Astrocyte (in vitro differentiated cells and primary cell): ENCODE measurements at regions not wholly inside any gene's neighbourhood (a gene's known extent, or its start where the extent isn't known, plus 50 kb on each side); places are given as distances from the start of the nearest gene placed in this dataset.
"Not testable (repeated sequence)": the region's sequence is repeated elsewhere in the genome, so short reads cannot be mapped to it uniquely, and the experiment has no call there.

Experiments
- DNase-seq: peaks from one replicate; pipeline ENCODE4 v3.0.0-alpha.2; 2010; ENCODE audit warnings: low read depth
- FAIRE-seq: peaks from 2 replicates; lab custom pipeline; 2011; peaks lifted over from hg19 to GRCh38; lab: Jason Lieb, UNC
- H2AFZ ChIP-seq: 2 replicates; pipeline ENCODE4 v1.6.0; 2012; ENCODE audit warnings: low read depth, low read length, inconsistent platforms
- H3K27ac ChIP-seq: 2 replicates; pipeline ENCODE4 v1.5.1; 2011; ENCODE audit warnings: low read depth, low read length, inconsistent platforms
- H3K27me3 ChIP-seq: 2 replicates; pipeline ENCODE4 v1.6.0; 2011; ENCODE audit warnings: low read length, inconsistent platforms; ENCODE audit not compliant: insufficient read depth
- H3K36me3 ChIP-seq: 2 replicates; pipeline ENCODE4 v1.5.1; 2011; ENCODE audit warnings: low read length, inconsistent platforms; ENCODE audit not compliant: insufficient read depth
- H3K4me1 ChIP-seq: 2 replicates; pipeline ENCODE4 v1.5.1; 2011; ENCODE audit warnings: low read length, inconsistent platforms; ENCODE audit not compliant: insufficient read depth
- H3K4me2 ChIP-seq: 2 replicates; pipeline ENCODE4 v1.6.0; 2012; ENCODE audit warnings: low read length, inconsistent platforms
- H3K4me3 ChIP-seq: 2 replicates; pipeline ENCODE4 v1.5.1; 2011; ENCODE audit warnings: low read depth, mild to moderate bottlenecking, low read length, inconsistent platforms; ENCODE audit not compliant: insufficient read depth
- H3K79me2 ChIP-seq: 2 replicates; pipeline ENCODE4 v1.6.0; 2012; ENCODE audit warnings: mild to moderate bottlenecking, low read length, inconsistent platforms; ENCODE audit not compliant: insufficient read depth
- H3K9ac ChIP-seq: 2 replicates; pipeline ENCODE4 v1.6.0; 2012; ENCODE audit warnings: mild to moderate bottlenecking, low read length, inconsistent platforms
- H3K9me3 ChIP-seq: 2 replicates; pipeline ENCODE4 v1.5.1; 2012; ENCODE audit warnings: low read depth, mild to moderate bottlenecking, low read length, inconsistent platforms; ENCODE audit not compliant: insufficient read depth
- H4K20me1 ChIP-seq: 2 replicates; pipeline ENCODE4 v1.6.0; 2012; ENCODE audit warnings: low read length, inconsistent platforms; ENCODE audit not compliant: insufficient read depth
- H3K27ac Mint-ChIP-seq: one replicate; pipeline ENCODE4 v1.8.0; 2021; ENCODE audit warnings: mild to moderate bottlenecking, mixed read lengths; ENCODE audit not compliant: unreplicated experiment
- H3K27me3 Mint-ChIP-seq: one replicate; pipeline ENCODE4 v1.8.0; 2021; ENCODE audit warnings: low read depth, mixed read lengths; ENCODE audit not compliant: unreplicated experiment
- H3K36me3 Mint-ChIP-seq: one replicate; pipeline ENCODE4 v1.8.0; 2021; ENCODE audit warnings: low read depth, mixed read lengths; ENCODE audit not compliant: unreplicated experiment
- H3K4me1 Mint-ChIP-seq: one replicate; pipeline ENCODE4 v1.8.0; 2021; ENCODE audit warnings: low read depth, mixed read lengths; ENCODE audit not compliant: unreplicated experiment
- H3K4me3 Mint-ChIP-seq: one replicate; pipeline ENCODE4 v1.8.0; 2021; ENCODE audit warnings: mild to moderate bottlenecking, moderate library complexity, mixed read lengths; ENCODE audit not compliant: unreplicated experiment
- H3K9me3 Mint-ChIP-seq: one replicate; pipeline ENCODE4 v1.8.0; 2021; ENCODE audit warnings: mild to moderate bottlenecking, mixed read lengths; ENCODE audit not compliant: unreplicated experiment
- CTCF ChIP-seq: IDR thresholded peaks from 2 replicates; pipeline ENCODE4 v1.5.1; 2011; ENCODE audit warnings: low read depth, mild to moderate bottlenecking, inconsistent platforms, low read length, moderate library complexity; ENCODE audit not compliant: insufficient read depth
- EZH2 ChIP-seq: IDR thresholded peaks from 2 replicates; pipeline ENCODE4 v1.6.1; 2012; ENCODE audit warnings: mild to moderate bottlenecking, low read length, inconsistent platforms; ENCODE audit not compliant: insufficient read depth

GRCh38 chr3:80334534-80334933 lies 566.7 kb upstream of the ROBO1 start:
- no peak for DNase-seq
- FAIRE-seq = no peak

GRCh38 chr3:80331494-80332170 lies 563.8 kb upstream of the ROBO1 start:
- Histone ChIP-seq H3K4me3 (no peak overlapping the region), H4K20me1 (no peaks in the 10 kb centered on the region), H3K9me3 (no peaks in the 10 kb centered on the region), H3K27me3 (no peaks in the 10 kb centered on the region), H3K36me3 (no peaks in the 10 kb centered on the region), H3K79me2 (no peaks in the 10 kb centered on the region), H3K27ac (no peak overlapping the region), H3K4me2 (no peak overlapping the region), H2AFZ (no peak overlapping the region), H3K9ac (no peak overlapping the region), H3K4me1 (no peaks in the 10 kb centered on the region)
- H3K27ac Mint-ChIP-seq = no peak overlapping the region
- no peak for TF ChIP-seq EZH2
- TF ChIP-seq CTCF = no peak
- H3K4me1 Mint-ChIP-seq = no peaks in the 10 kb centered on the region
- H3K9me3 Mint-ChIP-seq = no peaks in the 10 kb centered on the region
- H3K27me3 Mint-ChIP-seq = no peaks in the 10 kb centered on the region
- H3K4me3 Mint-ChIP-seq = no peak overlapping the region
- FAIRE-seq = no peak
- no peak for DNase-seq
- H3K36me3 Mint-ChIP-seq = no peaks in the 10 kb centered on the region

More at GRCh38 chr3:80334534-80334933, 566.7 kb upstream of the ROBO1 start:
- Histone ChIP-seq H3K36me3 (no peaks in the 10 kb centered on the region), H3K9me3 (no peaks in the 10 kb centered on the region), H3K4me1 (no peaks in the 10 kb centered on the region), H4K20me1 (no peaks in the 10 kb centered on the region), H3K4me3 (no peak overlapping the region), H3K4me2 (no peak overlapping the region), H3K27ac (no peak overlapping the region), H2AFZ (no peak overlapping the region), H3K79me2 (no peaks in the 10 kb centered on the region), H3K9ac (no peak overlapping the region), H3K27me3 (no peaks in the 10 kb centered on the region)
- Mint-ChIP-seq H3K4me1 (no peaks in the 10 kb centered on the region), H3K27me3 (no peaks in the 10 kb centered on the region), H3K9me3 (no peaks in the 10 kb centered on the region), H3K36me3 (no peaks in the 10 kb centered on the region), H3K27ac (no peak overlapping the region), H3K4me3 (no peak overlapping the region)
- TF ChIP-seq CTCF (no peak), EZH2 (no peak)

GRCh38 chr3:80314541-80314940 lies 546.7 kb upstream of the ROBO1 start:
- not testable (repeated sequence) for H2AFZ ChIP-seq, H3K4me3 ChIP-seq, H3K27me3 Mint-ChIP-seq, H3K27me3 ChIP-seq, H3K4me3 Mint-ChIP-seq, H3K4me2 ChIP-seq, H3K4me1 ChIP-seq, H3K79me2 ChIP-seq, H3K9me3 Mint-ChIP-seq, FAIRE-seq, H3K27ac ChIP-seq, H3K36me3 ChIP-seq, H3K9me3 ChIP-seq, H3K4me1 Mint-ChIP-seq, H3K36me3 Mint-ChIP-seq, H3K9ac ChIP-seq, H3K27ac Mint-ChIP-seq, DNase-seq, H4K20me1 ChIP-seq
